ENCODE measurements at regions not wholly inside any gene's neighbourhood (a gene's known extent, or its start where the extent isn't known, plus 50 kb on each side); places are given as distances from the start of the nearest gene placed in this dataset.

DNA sequence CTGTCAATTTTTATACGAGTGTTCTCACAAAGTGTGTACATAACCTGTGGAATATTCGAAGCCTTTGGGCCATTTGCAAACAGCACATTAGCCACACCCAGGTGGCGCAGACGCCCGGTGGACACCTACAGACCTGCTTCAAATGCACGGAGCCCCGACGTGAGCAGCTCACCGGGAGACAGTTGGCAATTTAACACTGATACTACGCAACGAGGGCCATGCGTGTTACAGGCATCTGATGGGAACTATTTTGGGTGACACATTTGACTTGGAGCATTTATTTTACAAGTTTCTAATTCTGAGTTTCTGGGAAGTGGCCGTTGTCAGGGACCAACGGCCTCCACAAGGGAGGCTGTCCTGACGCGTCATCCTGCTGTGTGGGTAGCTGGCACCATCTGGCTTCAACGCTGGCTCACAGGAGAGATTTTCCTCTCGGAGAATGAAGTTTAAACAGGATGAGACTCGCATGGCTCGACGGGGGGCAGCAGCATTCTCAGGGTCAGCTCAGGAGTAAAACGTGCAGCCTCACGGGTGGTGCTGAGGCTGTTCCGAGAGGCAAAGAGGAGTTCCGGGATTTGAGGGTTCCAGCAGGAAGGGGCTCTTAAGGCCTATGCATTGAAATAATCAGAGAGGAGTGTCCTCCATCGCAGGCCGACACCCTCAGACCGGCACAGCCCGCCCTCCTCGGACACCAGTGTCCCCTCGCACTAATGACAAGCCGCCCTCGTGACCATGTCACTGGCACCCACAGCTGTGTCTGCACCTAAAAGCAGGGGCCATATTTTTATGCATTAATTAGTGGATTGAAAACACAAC is 207.4 kb downstream of the DLL1 start:
- DNase-seq, result no peak
- intact Hi-C loops (cut with DNase I, micrococcal nuclease), result no loop called here
- ATAC-seq, result no peak

DNA sequence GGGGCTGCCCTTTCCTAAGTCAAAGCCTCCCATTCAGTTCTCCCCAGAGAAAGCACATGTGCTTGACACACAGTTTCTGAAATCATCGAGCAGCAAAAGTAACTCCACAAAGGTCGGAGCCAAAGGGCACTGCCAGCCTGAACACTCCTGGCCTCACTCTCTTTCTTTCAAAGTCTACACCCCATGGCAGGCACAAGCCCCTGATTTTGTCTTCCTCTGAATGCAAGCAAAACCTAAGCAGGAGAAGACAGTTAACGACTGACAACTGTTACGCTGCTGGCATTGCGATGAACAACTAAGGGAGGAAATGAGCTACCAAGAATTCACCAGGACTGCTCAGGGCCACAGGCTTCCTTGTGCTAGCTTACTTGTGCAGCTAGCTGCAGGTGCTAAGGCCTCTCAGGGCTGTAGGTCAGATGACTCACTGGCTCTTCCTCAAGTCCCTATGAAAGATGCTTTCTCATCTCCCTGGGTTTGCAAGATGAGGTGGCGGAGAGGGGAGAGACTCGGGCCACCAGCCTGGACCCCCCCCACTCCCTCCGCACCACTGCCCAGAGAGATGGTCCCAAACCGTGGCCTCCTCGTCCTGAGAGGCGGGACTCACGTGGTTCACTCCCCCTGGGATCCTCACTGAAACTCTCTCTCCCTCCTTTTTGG is 208.2 kb downstream of the DLL1 start:
- no peak for ATAC-seq
- DNase-seq, result no peak
- intact Hi-C loops (cut with DNase I, micrococcal nuclease), result no loop called here

DNA sequence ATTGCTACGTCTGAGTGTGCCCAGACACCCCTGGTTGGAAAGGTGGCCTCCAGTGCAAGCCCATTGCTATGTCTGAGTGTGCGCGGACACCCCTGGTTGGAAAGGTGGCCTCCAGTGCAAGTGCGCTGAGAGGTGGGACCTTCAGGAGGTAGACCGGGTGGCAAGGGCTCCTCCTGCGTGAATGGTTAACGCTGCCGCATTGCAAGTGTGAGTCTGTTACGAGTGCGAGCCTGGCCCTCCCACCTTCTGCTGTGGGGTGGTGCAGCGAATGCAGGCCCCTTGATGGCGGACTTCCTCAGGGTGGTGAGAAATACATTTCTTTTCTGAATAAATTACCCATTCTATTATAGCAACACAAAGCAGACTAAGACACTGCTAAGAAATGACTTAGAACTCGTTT is 208.8 kb downstream of the DLL1 start:
- ATAC-seq, result no peak
- intact Hi-C loops (cut with DNase I, micrococcal nuclease), result no loop called here
- DNase-seq, result no peak

DNA sequence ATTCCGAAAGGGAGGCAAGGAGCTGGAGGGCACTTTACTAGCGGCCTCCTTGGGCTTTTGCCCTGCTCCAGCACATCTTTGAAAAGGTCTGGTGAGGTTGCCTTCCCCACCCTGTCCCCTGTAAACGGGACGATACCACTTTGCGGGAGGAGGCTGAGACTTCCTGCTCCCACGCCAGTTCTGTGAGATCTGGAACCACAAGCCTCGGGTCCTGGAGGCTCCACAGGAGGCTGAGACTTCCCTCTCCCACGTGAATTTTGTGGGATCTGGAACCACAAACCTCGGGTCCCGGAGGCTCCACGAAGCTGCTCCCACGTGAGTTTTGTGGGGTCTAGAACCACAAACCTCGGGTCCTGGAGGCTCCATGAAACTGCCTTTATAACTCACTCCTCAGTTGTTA is 209.3 kb downstream of the DLL1 start:
- ATAC-seq, result no peak
- intact Hi-C loops (cut with DNase I, micrococcal nuclease), result no loop called here
- DNase-seq, result no peak

DNA sequence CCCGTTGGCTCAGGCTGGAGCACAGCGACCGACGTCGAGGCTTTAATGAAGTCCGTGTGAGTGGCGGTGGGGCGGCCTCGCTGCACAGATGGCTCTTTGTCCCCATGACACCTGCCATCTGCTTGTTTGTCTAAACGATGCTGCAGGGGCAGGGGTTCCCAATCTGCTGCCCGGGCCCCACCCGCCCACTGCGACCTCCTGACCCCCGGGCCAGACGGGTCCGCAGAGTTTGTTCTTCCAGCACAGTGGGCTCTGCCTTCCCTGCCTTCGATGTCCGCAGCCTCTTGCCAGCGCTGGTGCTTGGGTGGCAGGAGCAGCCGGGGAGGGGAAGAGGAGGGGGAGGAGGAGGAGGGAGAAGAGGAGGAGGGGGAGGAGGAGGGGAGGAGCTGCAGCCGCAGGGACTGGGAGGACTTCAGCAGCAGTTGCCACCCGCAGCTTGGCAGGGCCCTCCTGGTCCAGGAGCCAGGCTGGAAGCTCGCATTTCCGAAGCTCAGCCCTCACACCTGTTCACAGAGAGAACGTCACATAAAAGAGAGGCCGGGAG is 210.0 kb downstream of the DLL1 start:
- intact Hi-C loops (cut with DNase I, micrococcal nuclease), result no loop called here
- no peak for ATAC-seq
- DNase-seq, result no peak

DNA sequence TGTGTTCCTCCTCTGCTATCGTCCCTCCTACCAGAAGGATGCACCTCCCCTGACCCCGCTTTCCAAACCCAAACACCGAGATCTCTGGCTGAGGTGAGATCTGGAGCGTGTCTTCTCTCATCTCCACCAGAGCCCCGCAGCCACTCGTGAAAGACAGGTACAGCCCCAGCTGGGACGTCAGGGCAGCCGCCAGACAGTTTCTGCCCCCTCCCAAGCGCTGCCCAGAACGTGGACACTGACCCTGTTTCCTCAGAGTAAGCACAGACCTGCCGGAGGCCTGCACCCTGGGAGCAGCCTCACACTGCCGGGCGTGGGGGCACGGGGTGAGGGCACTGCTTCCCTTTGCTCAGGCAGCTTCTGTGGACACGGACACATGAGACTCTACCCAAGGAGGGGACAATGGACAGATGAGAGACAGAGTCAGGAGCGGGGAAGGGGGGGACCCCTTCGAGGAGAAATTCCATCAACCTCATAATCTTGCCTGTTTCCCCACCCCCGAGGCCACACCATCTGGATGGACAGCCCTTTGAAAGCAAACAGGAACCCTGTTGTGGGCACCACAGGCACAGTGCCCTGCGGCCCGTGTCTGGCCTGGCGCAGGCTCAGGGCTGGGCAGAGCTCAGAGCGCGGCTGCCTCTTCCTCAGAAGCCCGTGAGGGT is 210.6 kb downstream of the DLL1 start:
- DNase-seq (no peak), ATAC-seq (no peak)
- intact Hi-C loops (cut with DNase I, micrococcal nuclease), result no loop called here

DNA sequence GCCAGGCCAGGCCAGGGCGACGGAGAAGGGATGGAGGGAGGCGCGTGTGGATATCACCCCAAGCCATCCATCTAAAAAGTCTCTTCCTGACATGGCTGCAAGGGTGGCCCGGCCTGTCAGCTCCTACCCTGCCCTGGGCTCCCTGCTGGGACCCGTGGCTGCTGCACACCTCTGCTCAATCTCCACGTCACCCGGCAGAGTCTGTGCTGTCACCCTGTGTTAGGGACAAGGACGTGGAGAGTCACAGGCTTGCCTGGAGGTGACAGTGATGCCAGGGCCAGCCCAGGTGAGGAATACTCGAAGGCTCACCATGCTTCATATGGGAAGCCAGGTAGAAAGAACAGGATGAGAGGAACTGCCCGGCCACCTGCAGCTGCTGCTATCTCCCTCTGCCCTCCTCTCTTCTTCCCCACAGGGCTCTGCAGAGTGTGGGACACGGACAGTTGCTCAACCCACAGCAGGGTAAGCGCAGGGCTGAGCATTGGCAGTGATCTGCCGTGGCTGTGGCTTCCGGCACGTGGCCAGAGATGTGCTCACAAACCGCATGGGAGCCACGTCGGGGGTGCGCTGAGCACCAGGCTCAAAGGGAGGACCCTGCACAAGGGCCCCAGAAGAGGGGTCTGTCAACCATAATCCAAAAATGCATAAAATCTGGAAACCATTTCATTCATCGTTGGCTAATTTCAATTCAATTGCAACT is 214.3 kb downstream of the DLL1 start:
- ATAC-seq (no peak), DNase-seq (peak in 1 of 2 donors; percentile 3)
- intact Hi-C loops (cut with DNase I, micrococcal nuclease), result no loop called here

DNA sequence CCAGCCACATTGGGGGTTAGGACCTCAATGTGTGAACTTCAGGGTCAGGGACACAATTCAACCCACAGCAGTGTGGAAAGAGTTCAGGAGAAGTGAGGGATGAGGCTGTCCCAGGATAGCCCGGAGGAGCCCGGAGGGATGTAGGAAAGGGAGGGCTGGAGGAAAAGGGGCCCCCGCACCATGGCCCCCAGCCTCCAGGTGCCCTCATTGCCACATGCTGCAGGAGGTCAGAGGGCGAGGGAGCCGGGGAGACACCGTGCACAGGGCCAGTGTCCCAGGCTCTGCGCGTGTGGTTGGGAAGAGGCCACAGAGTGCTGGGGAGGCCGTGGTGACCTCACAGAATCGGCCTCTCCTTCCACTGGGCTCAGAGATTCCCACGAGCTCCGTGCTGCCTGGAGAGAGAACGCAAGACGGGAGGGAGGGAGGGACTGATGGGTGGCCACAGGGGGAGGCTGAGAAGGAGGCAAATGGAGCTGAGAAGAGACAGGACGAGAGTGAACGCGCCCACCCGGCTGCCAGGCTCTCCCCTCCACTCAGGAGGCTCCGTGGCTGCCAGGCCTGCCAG is 215.1 kb downstream of the DLL1 start:
- intact Hi-C loops (cut with DNase I, micrococcal nuclease), result no loop called here
- ATAC-seq (no peak), DNase-seq (peak in 1 of 2 donors; percentile 3)

DNA sequence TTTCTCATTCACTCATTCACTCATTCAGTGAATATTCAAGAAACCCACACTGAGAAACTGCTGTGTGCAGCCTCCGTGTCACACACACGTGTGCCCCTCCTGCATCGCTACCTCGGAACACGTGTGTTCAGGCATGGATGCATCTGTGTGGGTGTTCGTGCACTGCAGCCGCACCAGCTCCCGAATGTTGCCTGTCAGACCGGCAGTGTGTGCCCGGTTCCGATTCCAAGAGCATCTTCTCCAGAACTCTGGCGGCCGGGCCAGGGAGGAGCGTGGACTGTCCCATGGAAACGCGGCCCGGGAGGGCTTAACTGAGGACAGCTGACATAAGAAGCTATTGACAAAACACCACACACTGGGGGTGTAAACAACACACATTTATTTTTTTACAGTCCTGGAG is 216.0 kb downstream of the DLL1 start:
- peak in 1 of 2 donors; percentile 3 for DNase-seq
- intact Hi-C loops (cut with DNase I, micrococcal nuclease), result no loop called here
- ATAC-seq, result no peak

DNA sequence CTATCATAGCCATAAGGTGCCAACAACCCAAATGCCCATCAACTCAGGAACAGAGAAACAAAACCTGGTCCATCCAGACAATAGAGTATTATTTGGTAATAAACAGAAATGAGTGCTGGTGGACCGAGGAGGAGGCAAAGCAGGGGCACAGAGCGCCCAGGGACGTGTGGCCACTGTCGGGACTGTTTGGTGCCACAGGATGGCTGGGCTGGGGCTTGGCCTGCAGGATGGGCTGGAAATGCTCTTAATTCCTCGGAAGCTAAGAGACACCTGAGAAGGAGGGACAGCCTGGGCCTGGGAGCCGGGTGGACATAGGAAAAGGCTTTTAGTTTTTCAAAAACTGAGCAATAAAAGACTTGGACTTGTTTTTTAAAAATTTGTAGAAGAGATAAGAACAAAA is 216.4 kb downstream of the DLL1 start:
- DNase-seq, result peak in 1 of 2 donors; percentile 1

DNA sequence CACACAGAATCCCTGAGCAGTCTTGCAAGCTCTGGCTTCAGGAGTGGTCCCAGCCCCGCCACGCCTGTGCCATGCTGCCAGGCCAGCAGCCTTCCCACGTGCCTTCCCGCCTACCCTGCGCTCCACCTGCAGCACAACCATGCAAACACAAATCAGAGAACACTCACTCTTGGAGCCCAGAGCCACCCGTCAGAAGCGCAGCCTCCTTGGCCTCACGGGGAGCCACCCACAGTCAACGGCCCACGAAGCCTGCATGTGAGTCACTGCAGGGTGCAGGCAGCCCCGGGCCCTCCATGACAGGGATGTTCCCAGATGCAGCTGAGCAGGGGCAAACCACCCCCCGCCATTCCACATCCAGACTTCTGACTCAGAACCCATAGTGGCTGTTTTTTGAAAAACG is 217.0 kb downstream of the DLL1 start:
- intact Hi-C loops (cut with DNase I, micrococcal nuclease), result no loop called here
- peak; percentile 2 to 5 for DNase-seq
- ATAC-seq, result no peak

More for the DNA sequence above, 216.4 kb downstream of the DLL1 start:
- ATAC-seq, result no peak
- intact Hi-C loops (cut with DNase I, micrococcal nuclease), result no loop called here

DNA sequence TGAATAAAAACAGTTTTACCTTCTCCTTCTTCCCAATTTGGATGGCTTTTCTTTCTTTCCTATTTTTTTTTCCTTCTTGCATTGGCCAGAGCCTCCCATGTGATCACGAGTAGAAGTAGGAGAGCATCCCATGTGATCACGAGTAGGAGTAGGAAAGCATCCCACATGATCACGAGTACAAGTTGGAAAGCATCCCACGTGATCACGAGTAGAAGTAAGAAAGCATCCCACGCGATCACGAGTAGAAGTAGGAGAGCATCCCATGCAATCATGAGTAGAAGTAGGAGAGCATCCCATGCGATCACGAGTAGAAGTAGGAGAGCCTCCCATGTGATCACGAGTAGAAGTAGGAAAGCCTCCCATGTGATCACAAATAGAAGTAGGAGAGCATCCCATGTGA is 218.6 kb downstream of the DLL1 start:
- intact Hi-C loops (cut with DNase I, micrococcal nuclease), result no loop called here
- no peak for ATAC-seq
- DNase-seq, result no peak

DNA sequence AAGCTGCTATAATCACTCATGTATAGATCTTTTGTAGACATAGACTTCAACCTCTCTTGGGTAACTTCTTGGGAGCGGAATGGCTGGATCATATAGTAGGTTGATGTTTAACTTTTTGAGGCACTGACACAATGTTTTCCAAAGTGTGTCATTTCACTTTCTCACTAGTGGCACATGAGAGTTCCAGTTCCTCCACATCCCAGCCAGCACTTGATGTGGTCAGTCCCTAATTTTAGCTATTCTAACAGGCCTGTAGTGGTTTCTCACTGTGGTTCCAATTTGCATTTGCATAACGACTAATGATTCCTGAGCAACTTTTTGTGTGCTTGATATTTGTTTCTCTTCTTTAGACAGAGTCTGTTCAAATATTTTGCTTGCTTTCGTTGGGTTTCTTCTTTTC is 221.3 kb downstream of the DLL1 start:
- ATAC-seq (no peak), DNase-seq (no peak)
- intact Hi-C loops (cut with DNase I, micrococcal nuclease), result no loop called here

DNA sequence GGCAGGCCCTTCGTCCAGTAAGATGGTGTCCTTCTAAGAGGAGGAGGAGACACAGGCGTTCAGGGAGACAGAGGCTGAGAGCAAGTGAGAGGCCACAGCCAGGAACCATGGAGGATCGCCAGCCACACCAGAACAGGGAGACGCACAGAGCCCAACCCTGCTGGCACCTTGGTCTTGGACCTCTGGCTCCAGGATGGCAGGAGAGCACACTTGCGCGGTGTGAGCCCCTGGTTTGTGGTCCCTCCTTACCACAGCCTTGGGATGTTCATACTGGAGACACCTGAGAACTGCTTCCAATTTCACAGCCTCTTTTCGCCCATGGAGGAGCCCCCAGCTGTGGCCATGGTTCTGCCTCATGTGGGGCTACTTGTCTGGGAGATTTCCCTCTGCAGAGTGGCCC is 222.4 kb downstream of the DLL1 start:
- DNase-seq (peak in 1 of 2 donors; percentile 1), ATAC-seq (no peak)
- intact Hi-C loops (cut with DNase I, micrococcal nuclease), result no loop called here

DNA sequence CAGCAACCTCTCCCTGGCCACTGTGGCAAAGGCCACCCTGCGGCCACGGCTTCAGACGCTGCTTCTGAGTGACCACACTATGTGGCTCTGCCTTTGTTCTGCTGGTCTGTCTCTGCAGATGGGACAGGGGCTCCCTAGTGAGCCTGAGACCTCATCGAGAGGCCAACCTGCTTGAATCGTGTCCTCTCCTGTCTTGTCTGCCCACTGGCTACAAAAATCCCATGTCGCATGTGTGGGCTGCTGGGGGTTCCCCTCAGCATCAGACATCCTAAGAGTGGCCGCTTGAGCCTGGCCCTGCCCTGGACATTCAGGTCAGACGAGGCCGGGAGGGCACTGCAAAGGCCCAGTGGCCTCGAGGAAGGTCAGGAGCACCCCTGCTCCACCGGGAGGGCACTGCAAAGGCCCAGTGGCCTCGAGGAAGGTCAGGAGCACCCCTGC is 222.9 kb downstream of the DLL1 start:
- DNase-seq, result peak in 1 of 2 donors; percentile 0
- intact Hi-C loops (cut with DNase I, micrococcal nuclease), result no loop called here
- no peak for ATAC-seq

DNA sequence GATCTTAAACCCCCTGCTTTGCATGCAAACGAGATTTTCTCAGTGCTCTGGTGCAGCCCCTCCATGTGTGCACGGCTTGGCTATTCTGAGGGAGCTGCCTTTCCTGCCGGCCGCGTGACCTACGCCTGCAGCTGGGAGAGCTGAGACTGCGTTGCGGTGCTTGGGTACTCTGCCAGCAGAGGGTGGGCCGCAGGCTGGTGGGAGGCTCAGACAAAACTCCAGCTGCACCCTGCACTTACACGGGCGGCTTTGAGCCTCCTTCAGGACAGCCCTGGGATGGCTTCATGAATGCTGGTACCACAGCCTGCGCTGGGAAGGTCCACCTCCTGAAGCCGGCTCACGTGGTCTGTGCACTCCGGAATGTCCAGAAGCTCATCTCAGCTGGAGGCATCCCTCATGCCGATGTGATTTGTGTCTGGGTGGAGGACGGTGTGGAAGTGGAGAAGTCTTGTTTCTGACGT is 223.7 kb downstream of the DLL1 start:
- DNase-seq (peak in 1 of 2 donors; percentile 5), ATAC-seq (no peak)
- intact Hi-C loops (cut with DNase I, micrococcal nuclease), result no loop called here

DNA sequence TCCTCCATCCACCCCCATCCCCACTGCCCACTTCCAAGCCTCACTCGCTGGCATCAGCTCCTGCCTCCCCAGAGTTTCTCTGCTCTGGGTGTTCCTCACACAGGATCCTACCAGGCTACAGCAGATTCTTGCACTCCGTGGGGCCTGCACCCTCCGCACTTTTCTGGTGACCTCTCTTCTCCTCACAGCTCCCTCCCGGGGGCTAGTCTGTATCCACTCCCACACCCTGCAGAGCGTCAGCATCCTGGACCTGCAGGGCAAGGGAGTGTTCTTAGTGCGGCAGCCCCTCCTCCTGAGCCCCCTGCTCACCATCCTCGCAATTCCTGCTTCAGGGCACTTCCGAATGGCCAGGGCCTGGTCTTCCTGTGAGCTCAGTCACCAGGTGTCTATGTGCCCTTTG is 224.2 kb downstream of the DLL1 start:
- intact Hi-C loops (cut with DNase I, micrococcal nuclease), result no loop called here
- no peak for ATAC-seq
- no peak for DNase-seq

DNA sequence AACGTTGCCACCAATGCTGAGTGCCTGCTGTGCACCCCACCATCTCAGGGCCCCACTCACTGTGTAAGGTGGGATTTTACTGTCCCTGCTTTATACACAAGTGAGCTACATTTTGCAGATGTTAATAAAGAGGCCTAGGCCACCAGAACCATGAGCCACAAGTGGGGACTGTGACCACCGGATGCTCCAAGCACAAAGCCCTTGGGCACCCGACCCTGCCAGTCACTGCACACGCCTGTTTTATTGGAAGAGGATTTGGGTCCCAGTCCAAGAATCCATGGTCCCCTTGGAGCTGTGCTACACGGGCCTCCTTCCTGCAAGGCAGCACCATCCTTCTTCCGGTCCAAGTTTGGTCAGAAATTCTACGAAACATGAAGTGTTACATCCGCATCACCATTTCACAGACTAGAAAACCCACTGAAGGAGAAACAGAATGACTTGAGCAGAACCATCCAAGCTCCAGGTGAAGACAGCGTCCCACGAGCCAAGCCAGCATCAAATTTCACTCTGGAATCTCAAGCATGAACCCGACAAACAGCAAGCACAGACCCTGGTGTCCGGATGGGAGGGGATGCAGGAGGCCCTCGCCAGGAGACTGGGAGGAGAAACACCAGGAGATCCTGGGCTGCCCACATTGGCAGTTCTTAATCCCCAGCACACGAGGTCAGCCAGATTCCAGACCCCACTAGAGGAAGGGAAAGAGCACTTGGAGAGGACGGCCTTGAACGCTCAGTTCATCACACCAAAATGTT is 226.9 kb downstream of the DLL1 start:
- ATAC-seq, result no peak
- intact Hi-C loops (cut with DNase I, micrococcal nuclease), result no loop called here
- no peak for DNase-seq
